GM18507 (cell line): ENCODE measurements at regions not wholly inside any gene's neighbourhood (a gene's known extent, or its start where the extent isn't known, plus 50 kb on each side); places are given as distances from the start of the nearest gene placed in this dataset.
"Not testable (repeated sequence)": the region's sequence is repeated elsewhere in the genome, so short reads cannot be mapped to it uniquely, and the experiment has no call there.

Experiments used
- DNase-seq: peaks from one replicate; pipeline ENCODE4 v3.0.0; 2011; ENCODE audit warnings: low read depth; ENCODE audit not compliant: insufficient read length; ENCODE audit errors: extremely low spot score
- FAIRE-seq: peaks from 2 replicates; lab custom pipeline; 2011; peaks lifted over from hg19 to GRCh38; lab: Jason Lieb, UNC

DNA sequence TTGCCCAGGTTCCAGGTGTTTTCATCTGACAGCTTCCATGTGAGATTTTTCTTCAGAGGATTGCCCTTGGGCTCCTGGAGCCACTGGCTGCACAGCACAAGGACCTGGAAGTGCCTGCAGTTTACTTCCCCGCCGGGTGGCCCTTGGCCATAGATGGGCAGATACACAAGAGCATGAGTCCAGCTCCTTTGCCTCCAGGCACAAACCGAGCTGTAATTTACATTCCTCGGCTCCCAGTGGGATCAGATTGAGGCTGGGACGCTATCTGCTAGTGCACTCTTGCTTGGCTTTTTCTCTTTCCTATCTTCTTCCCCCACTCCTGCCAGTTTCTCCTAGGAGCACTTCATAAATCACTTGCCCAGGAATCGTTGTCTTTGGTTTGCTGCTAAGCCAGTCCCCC is 85.4 kb upstream of the RALY start:
- DNase-seq: no peak
- FAIRE-seq: no peak

DNA sequence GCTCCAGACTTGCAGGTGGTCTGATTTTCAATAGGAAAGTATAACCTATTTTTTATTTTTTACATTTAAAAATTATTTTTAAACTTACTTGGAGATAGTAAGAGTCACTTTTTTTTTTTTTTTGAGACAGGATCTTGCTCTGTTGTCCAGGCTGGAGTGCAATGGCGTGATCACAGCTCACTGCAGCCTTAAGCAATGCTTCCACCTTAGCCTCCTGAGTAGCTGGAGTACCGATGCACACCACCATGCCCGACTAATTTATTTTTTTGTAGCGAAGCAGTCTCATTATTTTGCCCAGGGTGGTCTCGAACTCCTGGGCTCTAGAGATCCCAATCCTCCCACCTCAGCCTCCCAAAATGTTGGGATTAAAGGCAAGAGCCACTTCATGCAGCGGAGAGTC is 84.8 kb upstream of the RALY start:
- FAIRE-seq: no peak

DNA sequence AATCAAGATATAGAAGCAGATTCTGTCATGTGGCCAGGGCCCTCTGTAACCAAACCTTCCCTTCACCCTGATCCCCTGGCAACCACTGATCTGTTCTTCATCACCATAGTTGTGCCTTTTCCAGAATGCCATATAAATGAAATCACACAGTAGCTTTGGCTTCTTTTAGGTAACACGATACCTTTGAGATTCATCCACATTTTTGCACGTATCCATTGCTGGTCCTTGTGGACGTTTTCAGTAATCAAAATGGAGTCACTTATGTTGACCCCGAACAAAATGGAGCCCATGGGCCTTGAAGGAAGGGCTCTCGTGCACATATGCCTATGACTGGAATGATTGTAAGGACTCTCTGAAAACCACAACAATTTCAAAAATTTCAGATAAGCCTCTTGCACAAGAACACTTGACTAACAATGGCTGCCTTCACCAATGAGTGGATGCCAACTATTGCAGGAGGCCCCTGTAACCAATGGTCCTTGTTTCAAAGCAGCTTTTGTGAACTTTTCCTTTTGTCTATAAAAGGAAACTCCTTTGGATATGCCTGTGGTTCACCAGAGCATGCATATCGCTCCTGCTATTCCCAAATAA is 84.3 kb upstream of the RALY start:
- FAIRE-seq (no peak), DNase-seq (no peak)

More for the DNA sequence above, 84.8 kb upstream of the RALY start:
- no peak for DNase-seq

DNA sequence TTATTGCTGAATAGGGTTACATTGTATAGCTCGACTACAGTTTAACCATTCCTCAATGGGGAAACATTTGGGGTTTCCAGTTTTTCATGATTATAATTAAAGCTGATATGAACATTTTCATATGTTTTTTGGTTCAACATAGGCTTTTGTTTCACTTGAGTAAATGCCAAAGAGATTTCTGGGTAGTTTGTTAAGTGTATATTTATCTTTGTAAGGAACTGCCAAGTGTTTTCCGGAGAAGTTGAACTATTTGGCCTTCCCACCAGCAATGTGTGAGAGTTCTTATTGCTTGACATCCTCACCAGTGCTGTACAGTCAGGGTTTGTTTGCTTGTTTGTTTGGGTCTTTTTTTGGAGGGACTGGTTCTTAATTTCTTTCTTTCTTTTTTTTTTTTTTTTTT is 83.7 kb upstream of the RALY start:
- DNase-seq: no peak
- no peak for FAIRE-seq

DNA sequence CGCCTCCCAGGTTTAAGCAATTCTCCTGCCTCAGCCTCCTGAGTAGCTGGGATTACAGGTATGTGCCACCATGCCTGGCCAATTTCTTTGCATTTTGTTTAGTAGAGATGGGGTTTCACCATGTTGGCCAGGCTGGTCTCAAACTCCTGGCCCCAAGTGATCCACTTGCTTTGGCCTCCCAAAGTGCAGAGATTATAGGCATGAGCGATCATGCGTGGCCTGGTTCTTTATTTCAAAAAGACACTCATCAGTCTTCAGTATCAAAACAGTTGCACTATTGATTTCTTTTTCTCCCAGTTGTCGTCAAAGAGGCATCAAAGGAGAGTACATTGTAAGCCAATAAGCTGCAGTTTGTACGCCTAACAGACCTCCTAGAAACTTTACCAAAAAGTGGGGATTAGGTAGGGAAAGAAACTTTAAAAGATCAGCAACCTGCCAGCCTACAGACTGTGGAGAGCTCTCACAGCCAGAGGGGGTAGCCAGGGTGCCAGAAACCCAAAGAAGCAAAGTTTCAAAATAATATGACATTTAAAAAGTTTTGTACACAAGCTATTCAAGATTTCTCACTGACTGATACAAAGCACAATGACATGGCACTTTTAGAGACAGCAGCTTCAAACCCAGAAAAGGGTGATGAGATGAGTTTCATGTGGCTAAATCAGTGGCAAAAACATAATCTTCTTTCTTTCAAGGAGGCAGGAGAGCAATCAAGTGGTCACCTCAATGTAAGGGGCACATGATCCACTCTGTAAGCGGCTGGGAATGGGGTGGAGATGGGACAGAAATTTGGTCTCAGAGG is 83.0 kb upstream of the RALY start:
- DNase-seq: no peak
- FAIRE-seq: no peak

DNA sequence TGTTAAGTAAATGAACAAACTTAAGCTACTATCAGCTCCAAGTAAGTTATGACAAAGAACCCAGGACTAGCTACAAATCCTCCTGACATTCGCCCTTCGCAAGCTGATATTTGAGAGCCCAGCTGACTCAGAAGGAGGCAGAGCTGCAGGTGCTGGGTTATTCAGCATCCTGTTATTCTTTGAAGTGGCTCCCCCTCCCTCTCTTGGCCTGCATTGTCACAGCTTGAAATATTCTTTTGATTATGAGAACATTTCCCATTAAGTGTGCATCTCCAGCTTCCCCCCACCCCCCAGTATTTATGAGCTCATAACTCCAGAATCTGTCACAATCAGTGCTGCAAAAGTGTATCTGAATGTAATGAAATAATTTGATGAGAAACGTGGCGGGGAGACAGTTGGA is 78.8 kb upstream of the RALY start:
- no peak for DNase-seq
- FAIRE-seq: no peak

DNA sequence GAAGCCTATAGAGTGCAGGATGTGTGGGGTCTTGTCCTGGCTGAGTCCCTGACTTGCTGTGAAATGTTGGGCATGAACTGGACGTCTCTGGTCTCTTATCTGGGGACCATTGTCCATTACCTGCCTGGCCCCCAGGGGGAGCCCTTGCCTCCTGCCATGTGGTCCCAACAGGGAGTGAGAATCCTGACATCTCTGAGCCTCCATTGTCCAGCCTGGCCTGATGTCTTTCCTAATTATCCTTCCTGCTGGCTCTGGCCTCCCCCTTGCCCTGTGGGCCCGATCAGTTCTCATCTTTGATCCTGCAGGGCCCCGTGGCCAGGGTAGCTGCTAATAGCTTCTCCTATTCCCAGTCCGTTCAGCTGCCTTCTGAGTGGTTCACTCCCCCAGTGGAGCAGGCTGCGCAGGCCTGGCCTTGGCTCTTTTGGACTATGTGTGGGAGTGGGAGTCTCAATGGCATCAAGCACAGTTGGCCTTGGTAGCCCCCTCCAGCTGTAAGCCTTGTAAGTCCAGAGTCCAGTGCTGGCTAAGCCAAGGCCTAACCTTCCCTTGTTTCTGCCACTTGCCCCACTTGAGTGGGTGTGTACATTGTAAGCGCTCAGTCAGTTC is 77.9 kb upstream of the RALY start:
- no peak for FAIRE-seq
- DNase-seq: peak; percentile 36

DNA sequence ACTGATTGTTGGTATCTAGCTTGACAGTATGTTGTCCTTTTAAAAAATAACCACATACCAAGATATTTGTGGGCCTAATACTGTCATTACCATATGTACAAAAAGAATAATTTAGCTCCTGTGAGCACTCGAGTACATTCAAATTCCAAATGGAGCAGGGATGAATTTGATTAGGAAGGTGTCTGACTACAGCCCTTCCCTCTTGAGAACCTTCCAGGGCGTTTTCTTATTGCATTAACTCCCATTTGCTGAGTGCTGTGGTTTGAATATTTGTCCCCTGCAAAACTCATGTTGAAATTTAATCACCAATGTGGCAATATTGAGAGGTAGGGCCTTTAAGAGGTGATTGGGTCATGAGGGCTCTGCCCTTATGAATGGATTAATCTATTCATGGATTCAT is 76.9 kb upstream of the RALY start:
- no peak for FAIRE-seq

DNA sequence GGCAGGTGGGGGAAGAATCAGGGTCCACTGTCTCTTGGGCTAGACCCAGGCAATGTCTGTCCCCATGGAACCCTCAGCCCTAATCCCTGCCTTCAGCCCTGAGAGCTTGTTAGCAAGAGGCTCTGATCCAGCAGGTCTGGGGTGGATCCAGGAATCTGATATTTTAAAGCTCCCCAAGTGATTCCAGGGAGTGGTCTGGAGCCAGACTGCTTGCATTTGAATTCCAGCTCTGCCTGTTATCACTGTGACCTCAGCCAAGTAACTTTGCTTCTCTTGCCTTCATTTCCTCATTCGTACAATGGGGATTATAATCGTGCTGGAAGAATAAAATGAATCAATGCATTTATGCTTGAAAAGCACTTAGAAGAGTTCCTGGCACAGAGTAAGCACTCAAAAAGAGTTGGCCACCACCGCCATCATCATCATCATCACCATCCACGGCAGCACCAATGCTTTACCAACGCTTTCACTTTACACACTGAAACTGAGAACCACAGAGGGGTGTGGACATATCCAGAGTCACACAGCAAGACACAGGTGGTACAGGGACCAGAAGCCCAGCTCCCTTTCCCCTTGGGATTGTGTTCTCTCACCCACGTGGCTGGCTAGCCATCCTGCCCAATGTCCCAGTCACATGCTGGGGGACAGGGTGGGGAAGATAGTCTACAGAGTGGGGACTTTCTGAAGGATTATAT is 75.7 kb upstream of the RALY start:
- no peak for DNase-seq
- FAIRE-seq: peak; percentile 33

More for the DNA sequence above, 76.9 kb upstream of the RALY start:
- no peak for DNase-seq

DNA sequence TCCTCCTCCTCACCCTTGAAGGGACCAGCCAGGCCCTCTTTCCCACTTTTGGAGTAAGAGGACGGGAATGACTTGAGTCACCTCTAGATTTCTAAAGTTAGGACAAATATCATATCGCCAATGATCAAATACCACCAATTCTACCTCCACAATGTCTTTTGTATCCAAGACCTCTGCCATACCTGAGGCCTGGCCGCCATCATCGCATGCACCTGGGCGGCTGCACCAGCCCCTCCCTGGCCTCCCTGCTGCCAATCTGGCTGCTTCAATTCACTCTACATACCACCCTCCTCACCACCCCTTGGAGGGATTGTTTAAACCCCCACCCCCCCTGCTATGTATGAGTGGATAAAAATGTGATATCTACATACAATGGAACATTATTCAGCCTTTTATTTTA is 75.0 kb upstream of the RALY start:
- FAIRE-seq (no peak), DNase-seq (no peak)

DNA sequence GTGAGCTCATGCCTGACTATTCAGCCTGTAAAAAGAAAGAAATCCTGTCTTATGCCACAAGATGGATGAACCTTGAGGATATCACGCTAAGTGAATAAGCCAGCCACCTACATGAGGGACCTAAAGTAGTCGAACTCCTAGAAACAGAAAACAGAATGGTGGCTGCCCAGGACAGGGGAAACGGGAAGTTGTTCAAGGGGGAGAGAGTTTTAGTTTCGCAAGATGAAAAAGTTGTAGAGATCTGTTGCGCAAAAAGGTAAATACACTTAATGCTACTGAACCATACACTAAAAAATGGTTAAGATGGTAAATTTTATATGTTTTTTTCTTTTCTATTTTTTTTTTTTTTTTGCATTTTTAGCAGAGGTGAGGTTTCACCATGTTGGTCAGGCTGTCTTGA is 74.1 kb upstream of the RALY start:
- DNase-seq: no peak
- FAIRE-seq: no peak

DNA sequence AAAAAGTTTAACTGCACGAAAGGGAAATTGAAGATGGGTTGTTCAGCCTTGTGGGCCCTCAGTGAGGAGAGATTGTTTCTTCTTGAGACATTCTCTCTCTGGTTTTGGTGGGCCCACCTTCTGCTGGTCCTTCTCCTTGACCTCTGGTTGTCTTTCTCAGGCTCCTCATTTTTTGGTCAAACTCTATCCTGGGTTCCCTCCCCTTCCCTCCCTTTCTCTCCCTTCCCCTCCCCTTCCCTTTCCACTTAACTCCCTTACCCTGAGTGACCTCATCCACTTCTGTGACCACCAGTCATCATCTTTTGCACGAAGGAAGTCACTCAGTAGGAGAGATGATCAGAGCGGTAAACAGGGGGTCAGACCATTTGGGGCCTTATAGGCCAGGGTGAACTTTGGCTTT is 71.5 kb upstream of the RALY start:
- FAIRE-seq: no peak
- DNase-seq: no peak

DNA sequence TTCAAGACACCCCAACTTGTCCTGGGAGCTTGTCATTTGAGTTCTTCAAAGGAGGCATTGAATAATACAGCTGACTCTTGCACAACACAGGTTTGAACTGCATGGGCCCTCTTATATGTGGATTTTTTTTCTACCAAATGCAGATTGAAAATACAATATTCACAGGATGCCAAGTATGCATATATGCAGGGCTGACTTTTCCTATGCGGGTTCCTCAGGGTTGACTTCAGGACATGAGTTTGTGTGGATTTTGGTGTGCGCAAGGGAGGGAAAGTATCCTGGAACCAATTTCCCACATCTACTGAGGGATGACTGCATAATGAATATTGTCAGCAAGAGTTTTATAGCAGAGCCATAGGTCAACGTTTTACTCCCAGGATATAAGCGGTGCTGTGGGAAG is 70.0 kb upstream of the RALY start:
- FAIRE-seq: no peak
- no peak for DNase-seq

DNA sequence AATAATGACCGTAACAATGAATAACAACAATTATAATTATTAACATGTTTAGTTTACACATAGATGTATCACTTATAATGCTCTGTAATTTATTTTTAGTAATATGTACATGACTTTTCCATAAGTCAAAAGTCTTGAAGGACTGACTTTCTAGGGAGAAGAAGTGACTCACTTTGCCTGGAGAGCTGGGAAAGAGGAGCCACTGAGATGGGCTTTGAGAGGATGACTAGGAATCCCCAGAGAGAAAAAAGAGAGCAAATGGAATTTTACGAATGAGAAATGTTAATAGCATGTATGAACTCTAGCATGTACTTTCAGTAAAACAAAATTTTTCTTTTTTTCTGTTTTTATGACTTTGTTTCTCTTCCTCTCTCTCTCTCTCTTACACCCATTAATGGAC is 67.8 kb upstream of the RALY start:
- DNase-seq: no peak
- FAIRE-seq: no peak

DNA sequence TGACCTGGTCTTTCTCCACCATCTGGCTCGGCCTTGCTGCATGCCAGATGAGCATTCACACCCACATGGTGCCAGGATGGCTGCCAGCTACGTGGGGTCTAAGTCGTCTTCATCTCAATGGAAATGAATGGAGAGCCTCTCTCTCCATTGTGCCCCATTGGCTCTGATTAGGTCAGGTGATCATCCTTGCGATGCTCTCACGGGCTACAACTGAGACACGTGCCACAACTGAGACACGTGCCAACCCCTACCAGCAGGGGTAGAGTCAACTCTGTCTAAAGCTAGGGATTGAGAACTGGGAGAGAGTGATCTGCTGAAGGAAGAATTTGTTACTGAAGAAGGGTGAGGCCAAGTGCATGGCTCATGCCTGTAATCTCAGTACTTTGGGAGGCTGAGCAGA is 67.3 kb upstream of the RALY start:
- FAIRE-seq: no peak

DNA sequence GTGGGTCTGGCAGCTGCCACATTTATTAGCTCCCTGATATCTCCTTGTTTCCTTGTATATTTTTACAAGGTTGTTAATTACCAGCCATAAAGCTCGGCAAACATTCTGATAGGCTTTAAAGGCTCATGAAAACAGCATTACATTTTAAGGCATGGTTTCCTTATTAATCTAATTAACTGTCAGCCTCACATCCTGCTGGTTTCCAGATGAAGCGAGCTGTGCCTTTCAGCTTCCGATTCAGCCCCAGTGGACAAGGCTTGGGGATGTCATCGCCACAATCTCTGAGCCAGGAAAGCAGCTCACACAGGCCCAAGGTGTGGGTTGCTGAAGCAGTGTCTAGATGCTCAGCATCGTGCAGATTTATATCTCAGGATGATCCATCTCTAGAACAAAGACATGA is 66.0 kb upstream of the RALY start:
- DNase-seq (no peak), FAIRE-seq (no peak)

More for the DNA sequence above, 67.3 kb upstream of the RALY start:
- DNase-seq: no peak

DNA sequence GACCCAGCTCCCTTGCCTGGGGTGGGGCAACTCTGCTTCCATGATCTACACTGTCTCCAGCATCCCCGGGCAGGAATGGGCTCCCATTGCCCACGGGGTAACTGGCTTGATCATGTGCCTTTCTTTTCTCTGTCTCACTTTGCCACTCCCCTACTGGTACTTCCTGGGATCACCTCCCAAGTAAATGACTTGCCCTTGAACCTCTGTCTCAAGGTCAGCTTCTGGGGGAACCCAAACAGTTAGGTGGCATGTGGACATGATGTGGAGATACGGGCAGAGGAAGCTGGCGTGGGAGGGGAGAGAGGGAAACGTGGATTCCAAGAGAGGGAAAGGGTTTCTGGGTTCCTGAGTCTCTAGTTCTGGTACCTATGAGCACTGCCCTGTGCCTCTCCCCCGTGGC is 63.8 kb upstream of the RALY start:
- no peak for FAIRE-seq
- DNase-seq: no peak

DNA sequence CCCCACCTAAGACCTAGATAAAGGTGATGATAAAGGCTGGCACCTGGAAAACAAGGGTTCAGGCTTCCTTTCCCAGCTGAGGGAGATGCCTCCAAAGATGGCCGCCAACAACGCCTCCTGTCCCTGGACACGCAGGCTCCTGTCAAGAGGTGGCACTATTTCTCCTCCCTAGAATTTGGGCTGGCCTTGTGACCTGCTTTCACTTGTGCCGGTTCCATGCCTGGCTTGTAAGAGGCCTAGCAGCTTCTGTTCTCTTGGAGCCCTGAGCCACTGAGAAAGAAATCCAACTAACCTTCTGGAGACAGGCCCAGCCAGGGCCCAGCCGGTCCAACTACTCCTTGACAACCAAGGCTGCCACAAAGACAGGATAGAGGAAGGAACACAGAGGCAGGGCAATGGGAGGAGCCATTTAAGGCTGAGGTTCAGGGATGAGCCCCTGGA is 60.2 kb upstream of the RALY start:
- DNase-seq (peak; percentile 36), FAIRE-seq (no peak)

DNA sequence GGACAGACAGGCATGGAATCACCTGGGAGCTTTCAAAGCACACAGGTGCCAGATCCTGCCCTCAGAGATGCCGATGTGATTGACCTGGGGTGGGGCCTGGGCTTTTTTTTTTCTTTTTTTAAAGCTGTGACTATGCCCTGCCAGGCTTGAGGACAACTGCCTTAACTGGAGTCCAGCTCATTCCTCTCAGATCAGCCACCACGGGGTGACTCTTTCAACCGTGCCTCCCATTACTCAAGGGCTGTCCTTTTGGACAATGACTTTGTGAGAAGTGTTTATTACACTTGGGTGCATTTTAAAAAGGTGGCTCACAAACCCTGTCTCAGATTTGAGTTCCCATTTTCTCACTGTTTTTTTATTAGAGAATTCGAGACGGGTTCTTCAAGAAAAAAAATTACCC is 57.1 kb upstream of the RALY start:
- DNase-seq (no peak), FAIRE-seq (no peak)

DNA sequence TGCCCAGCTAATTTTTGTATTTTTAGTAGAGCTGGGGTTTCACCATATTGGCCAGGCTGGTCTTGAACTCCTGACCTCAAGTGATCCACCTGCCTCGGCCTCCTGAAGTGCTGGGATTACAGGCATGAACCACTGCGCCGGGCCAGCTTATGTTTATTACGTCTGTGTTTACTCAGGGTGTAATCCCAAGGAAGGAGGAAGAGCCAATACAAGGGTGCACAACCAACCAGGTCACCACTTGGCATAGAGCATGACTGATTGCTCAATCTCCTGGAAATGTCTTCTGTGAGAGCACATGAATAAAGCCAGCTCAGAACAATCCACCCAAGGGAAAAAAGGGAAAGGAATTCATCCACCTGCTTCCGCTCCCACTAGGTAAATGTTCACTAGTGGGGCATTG is 54.7 kb upstream of the RALY start:
- FAIRE-seq, DNase-seq: not testable (repeated sequence)
